ENCODE measurements at regions not wholly inside any gene's neighbourhood (a gene's known extent, or its start where the extent isn't known, plus 50 kb on each side); places are given as distances from the start of the nearest gene placed in this dataset.

DNA sequence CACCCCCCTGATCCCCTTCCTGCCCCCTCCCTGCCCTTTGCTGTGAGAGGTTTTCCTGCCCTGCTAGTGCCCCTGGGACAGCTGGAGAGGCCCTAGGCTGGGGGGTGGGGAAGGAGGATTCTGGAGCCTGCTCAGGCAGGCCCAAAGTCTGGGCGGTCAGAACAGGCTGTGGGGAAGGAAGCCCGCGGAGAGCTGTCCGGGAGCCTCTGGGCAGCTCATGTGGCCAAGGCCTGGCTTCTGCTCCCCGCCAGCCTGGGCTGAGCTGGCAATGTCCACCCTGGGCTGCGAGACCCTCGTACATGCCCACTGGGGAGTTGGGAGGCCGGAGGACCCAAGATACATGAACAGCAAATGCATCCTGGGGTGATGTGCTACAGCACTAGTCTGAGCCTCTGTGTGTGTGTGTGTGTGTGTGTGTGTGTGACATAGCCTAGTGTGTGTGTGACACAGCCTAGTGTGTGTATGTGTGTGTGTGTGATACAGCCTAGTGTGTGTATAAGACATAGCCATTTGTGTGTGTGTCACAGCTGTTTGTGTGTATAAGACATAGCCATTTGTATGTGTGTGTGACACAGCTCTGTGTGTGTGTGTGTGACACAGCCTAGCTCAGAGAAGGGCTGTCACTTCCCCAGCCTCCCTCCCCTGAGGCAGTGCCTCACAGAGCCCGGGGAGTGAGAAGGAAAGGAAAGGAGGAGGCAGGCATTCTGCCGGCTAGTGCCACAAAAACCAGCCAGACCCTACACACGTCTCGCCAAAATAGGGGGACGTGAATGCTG is 201.4 kb upstream of the CIBAR2 start:
- TF ChIP-seq, protein P1, sequence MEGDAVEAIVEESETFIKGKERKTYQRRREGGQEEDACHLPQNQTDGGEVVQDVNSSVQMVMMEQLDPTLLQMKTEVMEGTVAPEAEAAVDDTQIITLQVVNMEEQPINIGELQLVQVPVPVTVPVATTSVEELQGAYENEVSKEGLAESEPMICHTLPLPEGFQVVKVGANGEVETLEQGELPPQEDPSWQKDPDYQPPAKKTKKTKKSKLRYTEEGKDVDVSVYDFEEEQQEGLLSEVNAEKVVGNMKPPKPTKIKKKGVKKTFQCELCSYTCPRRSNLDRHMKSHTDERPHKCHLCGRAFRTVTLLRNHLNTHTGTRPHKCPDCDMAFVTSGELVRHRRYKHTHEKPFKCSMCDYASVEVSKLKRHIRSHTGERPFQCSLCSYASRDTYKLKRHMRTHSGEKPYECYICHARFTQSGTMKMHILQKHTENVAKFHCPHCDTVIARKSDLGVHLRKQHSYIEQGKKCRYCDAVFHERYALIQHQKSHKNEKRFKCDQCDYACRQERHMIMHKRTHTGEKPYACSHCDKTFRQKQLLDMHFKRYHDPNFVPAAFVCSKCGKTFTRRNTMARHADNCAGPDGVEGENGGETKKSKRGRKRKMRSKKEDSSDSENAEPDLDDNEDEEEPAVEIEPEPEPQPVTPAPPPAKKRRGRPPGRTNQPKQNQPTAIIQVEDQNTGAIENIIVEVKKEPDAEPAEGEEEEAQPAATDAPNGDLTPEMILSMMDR (IDR thresholded peaks at IDR 0.05), result no peak
- TF ChIP-seq POLR2A (IDR thresholded peaks at IDR 0.05), result no peak
